Mammary epithelial cell (primary cell): ENCODE measurements at regions not wholly inside any gene's neighbourhood (a gene's known extent, or its start where the extent isn't known, plus 50 kb on each side); places are given as distances from the start of the nearest gene placed in this dataset.

ENCODE experiments used
- EZH2 ChIP-seq: IDR thresholded peaks from 2 replicates; pipeline ENCODE4 v1.6.1; 2012; ENCODE audit warnings: low read length, inconsistent platforms, borderline replicate concordance
- TF ChIP-seq, protein P1 (sequence below), 2 donors: IDR thresholded peaks in 1 of 2; conservative IDR thresholded peaks in 1 of 2; 2 replicates each; pipeline ENCODE4 v1.5.1; 2011 to 2012; ENCODE audit warnings: inconsistent platforms in 2 of 2, low read length in 2 of 2, mild to moderate bottlenecking in 2 of 2, control low read depth in 1 of 2, low read depth in 1 of 2; ENCODE audit not compliant: insufficient read depth in 1 of 2; ENCODE audit errors: extremely low read depth in 1 of 2

GRCh38 chr3:151944356-151944755 lies 70.9 kb downstream of the SUCNR1 start:
- TF ChIP-seq, protein P1, sequence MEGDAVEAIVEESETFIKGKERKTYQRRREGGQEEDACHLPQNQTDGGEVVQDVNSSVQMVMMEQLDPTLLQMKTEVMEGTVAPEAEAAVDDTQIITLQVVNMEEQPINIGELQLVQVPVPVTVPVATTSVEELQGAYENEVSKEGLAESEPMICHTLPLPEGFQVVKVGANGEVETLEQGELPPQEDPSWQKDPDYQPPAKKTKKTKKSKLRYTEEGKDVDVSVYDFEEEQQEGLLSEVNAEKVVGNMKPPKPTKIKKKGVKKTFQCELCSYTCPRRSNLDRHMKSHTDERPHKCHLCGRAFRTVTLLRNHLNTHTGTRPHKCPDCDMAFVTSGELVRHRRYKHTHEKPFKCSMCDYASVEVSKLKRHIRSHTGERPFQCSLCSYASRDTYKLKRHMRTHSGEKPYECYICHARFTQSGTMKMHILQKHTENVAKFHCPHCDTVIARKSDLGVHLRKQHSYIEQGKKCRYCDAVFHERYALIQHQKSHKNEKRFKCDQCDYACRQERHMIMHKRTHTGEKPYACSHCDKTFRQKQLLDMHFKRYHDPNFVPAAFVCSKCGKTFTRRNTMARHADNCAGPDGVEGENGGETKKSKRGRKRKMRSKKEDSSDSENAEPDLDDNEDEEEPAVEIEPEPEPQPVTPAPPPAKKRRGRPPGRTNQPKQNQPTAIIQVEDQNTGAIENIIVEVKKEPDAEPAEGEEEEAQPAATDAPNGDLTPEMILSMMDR (conservative IDR thresholded peaks at IDR 0.05 in 1 of 2, IDR thresholded peaks at IDR 0.05 in 1 of 2; ENCODE audit: extremely low read depth in 1 of 2, insufficient read depth in 1 of 2, low read depth in 1 of 2, low read length in 2 of 2) = no peak
- TF ChIP-seq EZH2 = no peak
